ENCODE measurements at regions not wholly inside any gene's neighbourhood (a gene's known extent, or its start where the extent isn't known, plus 50 kb on each side); places are given as distances from the start of the nearest gene placed in this dataset.

DNA sequence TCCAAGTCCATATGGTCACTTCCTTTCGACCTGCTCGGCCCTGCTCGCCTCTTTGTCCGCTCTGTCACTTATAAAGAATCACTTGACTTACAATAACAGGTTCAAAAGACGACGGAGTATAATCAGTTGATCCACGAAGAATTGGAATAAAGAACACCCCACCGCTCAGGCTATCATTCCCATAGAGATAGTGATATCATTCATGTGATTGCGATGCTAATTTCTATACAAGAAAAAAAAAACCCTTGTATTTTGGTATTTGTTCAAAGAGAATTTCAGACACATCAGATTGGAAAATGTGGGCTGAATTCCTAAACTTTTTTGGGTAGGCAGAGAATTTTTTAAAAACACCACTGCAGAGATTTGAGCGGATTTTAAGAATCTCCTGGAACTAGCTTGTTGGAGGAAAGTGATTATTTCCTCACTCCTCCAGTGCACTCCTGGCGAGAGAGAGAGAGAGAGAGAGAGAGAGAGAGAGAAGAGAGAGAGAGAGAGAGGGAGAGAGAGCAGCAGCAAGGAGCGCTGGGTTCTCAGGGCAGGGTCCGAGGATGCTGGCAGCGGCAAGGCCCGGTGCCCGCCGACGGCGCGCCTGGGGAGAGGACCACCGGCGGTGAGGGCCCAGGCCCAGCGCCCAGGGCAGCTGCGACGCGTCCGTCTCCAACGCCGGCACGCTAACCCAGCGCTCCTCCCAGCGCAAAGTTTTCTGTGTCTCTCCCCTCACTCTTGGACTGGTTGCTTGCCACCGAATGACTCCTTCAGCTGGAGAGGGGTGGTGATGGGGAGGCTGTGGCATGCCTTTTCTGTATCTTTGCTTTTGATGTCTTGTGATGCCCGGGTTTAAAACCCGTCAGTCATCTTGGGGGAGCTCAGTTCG lies 149.0 kb upstream of the ZNF536 start:
- DNase-seq, result no peak

DNA sequence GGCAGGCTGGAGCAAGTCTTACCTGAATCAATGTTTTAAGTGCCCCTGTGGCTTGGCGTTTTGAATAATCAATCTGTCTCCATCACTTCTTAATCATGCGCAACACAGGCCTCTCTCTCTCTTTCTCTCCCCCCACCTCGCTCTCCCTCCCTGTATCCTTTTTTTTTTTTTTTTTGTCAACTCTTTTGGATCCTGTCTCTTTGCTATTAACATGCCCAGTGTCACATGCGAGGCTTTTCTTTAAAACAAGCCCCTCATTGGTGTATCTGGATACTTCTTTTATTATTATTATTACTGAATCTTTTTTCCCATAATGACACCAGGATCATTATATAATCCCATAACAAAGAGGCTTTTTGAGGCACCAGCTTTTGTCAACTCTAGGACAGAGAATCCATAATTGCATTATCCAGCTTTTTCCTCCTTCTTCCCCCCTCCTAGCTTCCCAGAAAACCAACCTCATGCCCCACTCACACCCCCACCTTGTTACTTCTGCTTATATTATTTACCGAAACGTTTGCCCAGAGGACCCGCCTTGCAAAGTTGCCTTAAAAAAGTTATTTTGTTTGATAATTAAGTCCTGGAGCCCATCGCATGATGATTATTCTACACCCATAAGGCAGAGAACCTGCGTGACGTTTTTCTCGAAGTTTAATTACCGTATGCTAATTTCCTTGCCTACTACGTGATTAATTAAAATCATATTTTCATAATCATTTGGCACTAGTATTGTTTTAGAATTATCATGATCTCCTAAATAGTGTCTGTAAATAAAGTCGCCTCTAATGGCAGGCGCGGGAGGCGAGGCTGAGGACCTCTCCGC lies 148.1 kb upstream of the ZNF536 start:
- no peak for DNase-seq

DNA sequence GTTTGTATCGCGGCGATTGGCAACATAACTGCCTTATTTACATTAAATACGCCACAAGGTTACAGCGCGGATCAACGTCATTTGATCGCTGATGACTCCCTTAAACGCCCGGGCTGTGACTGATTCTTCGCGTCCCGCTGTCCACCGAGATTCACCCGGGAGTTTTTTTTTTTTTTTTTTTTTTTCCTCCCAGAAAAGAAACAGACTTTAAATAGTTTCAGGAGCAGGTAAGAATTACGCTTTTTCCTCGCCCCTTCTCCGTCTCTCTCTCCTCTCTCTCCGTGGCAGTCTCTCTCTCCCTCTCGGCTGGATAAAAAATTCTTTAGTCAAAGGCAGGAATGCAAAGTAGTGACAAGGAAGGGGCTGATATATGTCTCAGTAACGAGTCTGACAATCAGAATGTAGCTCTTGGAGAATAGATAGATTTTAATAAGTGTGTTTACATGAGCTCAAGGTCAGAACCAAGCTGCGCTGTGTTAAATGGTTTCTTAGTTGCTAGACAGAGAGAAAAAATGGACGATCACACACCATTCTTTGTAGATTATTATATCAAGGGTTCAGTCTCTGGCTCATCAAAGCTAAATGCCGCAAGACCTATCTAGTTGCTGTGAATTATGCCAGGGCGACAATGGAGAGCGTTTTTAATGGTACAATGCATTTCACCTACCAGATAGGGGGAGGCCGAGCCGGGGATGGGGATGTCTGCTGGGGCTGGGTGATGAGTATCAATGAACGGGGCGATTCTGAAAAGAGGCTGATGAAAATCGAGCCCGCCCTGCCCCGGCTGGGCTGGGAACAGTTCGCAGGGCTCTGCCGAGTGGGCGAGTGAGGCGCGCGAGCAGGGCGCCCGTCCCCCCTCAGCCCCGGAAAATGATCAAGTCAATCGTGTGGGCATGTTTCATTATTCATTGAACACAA lies 147.2 kb upstream of the ZNF536 start:
- no peak for DNase-seq

DNA sequence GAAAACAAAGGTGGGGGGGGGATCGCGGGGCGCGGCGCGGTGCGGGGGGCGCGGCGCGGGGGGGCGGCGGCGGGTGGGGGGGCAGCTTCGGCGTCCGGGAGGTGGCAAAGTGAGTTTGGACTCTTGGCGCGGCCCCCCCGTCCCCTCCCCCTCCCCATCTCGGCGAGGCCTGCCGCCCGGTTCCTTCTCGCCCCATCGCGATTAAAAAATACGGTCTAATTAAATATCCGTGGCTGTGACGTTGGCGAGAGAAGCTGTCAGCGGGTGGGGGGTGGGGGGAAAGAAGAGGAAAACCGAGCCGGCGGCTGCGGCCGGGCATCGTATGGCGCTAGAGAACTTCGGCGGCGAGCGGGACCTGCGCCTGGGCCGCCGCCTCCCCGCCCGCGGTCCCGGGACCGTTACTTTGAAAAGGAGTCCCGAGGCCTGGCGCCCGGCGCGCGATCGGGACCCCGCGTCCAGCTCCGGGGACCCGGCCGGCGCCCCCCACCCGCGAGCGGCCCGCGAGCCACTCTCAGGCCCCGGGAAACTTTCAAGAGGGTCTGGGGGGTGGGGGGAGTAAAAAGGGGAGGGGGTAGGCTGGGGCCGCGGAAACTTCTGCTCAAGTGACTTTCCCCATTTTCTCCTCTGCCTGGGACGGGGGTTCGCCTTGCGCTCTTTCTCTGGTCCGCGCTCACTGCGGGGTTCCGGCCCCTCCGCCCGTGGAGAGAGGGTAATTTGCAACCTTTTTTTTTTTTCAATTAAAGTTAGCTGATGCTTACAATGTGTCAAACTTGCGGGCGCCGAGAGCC lies 146.3 kb upstream of the ZNF536 start:
- no peak for DNase-seq

DNA sequence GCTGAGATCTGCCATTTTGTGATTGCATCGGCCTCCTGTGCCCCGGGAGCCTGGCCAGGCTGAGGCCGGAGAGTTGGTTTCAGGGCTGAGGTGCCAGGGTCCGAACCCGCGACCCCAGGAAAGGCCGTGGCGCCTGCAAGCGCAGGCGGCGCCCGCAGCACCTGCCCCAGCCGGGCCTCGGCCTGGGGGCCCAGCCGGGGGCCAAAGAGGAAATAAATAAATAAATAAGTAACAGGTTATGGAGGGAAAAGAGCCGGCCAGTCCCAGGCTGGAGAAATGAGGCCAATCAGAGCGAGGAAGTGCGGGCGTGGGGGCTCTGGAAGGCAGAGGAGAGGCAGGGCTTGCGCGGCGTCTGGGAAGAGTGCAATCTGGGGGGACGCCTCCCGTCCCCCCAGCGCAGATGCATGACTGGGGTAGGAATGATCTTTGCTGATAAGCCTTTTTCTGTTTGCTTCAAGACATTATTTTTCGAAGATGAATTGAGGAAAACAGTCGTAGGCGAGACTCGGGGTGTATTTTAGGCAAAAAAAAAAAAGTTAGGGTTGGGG lies 145.6 kb upstream of the ZNF536 start:
- DNase-seq, result no peak

DNA sequence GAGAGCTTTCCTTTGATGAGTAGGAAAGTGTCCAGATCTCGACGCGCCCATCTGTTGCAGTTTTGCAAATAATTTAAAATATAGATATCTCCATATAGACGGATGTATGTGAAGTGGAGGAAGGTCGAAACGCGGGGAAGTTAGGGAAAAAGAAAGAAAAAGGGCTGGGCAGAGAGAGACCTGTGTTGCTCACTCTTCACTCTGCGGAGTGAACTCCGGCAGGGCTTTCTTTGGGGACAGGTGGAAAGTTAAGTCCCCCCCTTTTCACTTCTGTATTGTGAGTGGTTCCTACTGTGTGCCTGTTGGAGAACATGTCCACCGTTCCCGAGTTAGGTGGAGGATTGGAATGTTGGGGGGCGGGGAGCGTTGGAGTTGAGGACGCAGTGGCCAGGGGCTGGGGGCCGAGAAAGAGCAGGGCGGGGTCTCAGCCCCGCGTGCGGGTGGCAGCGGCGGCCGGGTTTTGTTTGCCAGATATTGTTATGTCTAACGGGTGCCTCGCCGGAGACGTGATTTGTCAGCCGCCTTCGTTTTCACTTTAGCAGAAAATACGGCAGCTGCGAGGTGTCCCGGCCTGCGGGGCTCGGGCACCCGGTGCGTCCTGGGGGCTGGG lies 145.1 kb upstream of the ZNF536 start:
- no peak for DNase-seq

DNA sequence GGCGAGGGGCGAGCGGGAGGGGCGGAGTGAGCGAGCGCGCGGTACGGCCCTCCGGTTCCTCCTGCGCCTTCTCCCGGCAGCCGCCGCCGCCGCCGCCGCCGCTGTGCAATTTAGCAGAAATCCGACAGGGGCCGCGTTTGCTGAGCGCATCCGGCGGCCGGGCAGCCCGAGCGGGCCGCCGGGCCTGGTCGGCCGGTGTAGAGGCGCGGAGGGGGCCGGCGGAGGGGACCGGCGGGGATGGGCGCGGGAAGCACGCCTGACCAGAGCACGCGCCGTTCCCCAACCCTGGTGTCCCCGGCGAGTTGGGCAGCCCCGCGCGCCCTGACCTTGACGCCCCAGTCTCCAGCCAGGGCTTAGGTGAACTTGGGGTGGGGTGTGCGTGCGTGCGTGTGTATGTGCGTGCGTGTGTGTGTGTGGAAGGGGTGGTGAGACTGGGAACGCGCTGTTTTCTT lies 144.5 kb upstream of the ZNF536 start:
- DNase-seq, result peak; percentile 64

DNA sequence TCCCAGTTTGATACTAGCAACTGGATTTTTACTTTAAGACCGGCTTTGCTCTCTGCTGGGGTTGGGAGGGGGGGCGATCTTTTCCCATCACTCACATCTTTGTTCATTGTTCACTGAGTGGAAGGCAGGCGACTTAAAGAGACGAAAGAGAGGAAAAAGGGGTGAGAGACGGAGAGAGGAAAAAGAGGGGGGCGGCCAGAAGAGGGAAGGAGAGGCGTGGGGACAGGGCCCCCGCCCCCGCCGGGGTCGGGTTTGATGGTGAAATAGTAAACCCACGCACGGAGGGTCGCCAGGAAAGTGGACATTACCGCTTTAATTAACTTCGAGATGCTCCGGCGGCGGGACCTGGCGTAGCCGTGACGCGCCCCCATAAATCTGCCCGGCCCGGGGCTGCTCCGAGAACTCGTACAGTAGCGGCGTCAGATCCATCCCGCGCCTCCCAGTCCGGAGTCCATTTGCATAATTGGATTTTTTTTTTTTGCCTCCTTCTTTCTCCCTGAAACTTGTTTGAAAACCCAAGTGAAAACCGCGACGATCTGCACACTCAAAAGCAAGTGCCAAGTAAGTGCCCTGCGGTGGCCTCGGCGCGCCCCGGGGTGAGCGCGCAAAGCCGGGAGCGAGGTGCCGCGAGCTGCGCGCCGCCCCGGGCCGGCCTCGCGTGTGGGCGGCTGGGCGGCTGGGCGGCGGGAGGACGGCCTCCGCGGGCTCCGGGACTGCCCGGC lies 143.9 kb upstream of the ZNF536 start:
- DNase-seq, result no peak

DNA sequence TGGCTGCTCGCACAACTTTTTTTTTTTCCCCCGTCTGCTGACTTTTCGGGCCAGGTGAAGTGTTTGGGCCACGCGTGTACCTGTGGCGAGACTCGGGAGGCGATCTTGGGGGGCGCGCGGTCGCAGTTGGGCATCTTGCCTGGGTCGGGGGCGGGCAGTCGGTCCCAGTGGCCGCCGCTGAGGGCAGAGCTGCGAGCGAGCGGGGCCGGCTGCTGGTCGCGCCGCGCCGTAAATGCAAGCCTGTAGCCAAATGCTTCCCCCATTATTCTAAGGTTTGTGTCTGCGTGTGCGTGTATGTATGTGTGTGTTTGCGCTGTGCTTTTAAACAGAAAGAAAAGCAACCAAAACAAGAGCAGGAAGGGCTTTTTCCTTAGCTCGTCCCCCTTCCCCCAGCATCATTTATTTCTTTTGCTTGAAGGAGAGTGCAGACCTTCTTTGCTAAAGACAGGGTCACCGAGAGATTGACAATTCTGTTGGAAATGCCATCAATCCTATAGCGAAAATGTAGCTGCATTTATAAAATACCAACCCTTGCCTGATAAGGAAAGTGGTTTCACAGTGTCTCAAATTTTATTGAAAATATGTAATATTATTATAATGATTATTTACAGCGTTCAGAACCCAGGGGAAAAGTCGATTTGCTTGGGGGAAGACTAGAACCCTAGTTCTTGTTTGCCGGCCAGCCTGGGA lies 143.2 kb upstream of the ZNF536 start:
- DNase-seq, result no peak

DNA sequence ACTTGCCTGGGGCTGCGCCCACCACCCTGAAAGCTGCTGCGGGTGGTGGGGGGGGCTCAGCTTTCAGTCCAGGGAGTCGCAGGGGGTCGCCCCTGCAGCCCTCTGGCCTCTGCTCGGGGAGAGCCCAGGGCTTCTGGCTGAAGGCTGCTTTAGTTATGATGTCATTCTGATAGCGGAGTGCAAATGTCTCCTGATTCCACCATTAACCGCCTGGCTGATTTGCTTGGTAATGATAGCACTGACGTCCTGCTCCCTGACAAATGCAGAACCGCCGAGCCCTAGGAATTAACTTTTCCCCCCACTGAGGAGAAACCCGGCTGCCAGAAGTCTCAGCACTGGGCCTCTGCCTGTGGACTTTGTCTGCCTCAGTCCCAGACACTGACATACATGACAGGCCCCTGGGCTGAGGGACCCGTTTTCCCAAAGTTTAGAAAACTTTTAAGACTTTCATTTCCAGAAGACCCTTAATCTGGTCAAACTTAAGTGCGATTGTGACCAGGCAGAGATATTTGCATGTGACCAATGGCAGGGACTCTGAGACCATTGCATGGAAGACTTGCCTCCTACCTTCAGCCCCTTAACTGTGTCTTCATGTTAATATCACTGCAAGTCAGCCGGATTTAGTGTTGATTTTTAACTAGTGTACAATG lies 142.5 kb upstream of the ZNF536 start:
- DNase-seq, result no peak

DNA sequence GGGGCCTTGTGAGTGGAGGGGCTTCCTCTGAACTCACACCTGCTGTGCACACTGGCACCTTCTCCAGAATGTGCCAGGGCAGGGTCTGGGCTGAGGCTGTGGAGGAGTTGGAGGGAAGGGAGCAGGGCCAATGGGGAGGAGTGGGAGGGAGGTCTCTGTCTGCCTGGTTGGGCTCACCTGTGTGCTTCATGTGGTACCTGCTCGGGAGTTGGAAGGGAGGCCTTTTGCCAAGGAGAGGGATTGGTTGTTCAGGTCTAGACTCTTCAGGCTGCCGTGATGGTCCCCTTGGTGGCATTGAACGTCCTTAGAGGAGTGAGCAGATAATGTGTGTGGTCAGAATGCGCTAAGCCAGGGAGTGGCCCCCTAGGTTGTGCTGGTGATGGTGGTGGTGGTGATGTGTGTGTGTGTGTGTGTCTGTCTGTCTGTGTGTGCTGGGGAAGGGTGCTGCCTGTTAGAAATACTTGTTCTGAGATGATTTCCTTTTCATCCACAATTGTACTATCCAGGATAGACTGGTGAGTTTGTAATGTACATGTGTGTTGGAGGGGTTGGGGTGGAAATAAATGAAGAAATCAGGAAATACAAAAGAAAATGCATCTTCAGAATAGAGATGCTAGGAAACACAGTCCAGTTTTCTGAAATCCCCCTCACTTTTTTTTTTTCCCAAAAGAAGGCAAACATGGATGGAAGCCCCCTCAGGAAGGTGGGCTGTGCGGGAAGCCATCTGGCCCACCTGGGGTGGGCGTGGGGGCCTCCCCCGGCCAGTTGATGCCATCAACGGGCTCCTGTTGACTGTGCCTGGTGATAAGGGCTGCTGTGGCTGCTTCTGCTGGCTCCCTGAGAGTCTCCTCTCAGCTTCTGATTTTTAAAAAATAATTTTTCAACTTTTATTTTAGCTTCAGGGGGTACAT lies 140.5 kb upstream of the ZNF536 start:
- DNase-seq, result no peak

DNA sequence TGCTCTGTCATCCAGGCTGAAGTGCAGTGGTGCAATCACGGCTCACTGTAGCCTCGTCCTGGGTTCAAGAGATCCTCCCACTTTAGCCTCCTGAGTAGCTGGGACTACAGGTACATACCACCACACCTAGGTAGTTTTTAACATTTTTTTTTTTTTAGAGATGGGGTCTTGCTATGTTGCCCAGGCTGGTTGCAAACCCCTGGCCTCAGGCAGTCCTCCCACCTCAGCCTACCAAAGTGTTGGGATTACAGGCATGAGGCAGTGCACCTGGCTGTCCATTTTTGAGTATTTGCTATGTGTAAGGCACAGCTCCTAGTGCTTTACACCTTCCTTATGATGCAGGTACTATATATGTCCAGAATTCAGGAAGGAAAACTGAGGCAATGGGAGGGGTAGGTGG lies 138.8 kb upstream of the ZNF536 start:
- no peak for DNase-seq

DNA sequence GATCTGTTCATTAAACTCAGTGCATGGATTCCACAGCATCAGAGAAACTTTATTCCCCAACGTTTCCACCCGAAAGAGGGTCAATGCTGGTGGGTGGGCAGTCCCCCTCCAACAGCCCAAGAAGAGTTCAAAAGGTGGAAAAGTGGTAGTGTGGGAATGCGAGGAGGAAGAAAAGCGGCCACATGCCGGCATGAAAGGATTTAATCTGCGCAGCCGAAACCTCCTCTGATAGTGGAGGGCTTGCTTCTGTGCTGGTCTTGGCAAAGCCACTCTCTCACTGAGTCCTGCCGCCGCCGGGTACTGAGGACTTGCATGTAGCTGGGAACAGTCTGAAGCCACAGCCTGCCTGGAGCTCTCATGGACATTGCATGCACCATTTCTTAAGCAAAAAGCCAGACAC lies 136.2 kb upstream of the ZNF536 start:
- DNase-seq, result no peak

DNA sequence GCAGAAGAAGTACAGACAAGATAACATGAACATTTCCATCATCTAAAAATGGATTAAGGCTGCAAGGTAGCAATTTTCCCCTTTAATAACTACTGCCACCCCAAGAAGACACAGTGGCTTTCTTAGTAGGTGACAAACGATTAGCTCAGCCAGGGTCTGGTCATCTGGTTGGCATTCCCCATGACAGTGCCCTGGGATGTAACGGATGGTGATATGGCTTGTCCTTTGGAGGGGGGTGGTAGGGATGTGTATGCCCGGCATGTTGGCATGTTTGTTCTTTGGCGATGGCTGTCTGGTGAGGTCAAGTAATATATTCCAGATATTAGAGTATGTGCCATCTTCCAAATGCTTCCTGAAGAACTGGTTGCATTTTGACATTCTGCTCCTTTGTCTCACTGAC lies 135.6 kb upstream of the ZNF536 start:
- DNase-seq, result no peak

DNA sequence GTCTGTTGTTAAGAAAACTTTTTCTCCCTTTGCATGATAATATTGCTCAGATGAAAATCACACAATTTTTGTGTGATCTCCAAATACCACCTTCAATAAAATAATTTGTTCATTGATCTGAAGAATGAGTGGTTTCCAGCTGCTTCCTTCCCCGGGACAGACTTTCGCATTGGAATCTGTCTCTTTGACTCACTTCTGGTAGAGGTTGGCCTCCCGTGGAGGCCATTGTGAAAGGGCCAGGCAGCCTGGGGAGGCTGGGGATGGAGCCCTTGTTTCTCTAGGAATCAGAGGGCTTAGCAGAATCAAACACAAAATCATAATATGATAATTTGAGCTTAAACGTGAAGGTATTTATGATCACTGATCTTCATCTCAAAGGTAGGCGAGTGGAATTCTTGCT lies 135.0 kb upstream of the ZNF536 start:
- DNase-seq, result no peak

DNA sequence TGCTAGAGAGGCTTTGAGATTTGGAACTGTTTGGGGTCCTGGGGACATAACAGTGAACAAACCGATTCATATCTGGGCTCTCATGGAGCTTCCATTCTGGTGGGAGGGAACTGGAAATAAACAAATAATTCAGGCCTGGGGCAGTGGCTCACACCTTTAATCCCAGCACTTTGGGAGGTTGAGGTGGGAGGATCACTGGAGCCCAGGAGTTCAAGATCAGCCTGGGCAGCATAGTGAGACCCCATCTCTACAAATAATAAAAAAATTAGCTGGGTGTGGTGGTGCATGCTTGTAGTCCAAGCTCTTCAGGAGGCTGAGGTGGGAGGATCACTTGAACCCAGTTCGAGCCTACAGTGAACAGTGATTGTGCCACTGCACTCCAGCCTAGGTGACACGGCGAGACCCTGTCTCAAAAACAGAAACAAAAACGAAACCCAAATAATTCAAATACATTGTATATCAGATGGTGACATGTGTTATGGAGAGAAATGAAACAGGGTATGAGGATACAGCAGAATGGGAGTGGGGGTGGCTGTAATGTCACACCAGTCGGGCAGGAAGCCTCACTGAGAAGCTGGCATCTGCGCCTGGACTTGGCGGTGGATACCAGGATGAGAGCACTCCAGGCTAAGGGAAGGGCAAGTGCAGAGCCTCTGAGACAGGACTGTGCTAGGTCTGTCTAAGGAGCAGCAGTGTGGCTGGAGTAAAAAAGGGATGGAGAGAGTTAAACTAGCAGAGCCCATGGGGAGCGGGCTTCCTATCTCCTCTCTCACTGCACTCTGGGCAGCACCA lies 131.1 kb upstream of the ZNF536 start:
- DNase-seq, result no peak

DNA sequence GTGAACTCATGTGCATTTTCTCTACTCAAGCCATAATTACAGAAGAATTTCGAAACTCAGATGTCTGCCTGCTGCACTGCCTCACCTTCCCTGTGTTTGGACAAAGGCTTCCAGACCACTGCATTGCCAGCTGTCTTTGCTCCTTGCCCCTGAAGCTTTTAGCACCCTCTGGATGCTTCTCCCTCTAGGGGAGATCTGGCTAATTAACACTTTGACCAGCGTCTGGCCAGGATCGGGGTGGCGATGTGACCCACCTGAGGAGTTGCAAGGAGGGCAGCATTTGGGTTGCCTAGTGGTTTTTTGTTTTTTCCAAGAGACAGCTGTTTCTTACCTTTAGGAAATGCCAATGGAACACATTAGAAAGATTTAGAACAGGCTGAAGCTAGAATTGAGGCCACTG lies 127.7 kb upstream of the ZNF536 start:
- no peak for DNase-seq

All from activated CD4-positive, alpha-beta T cell treated with anti-CD3 and anti-CD28 coated beads, Interleukin-2, amount 50 U/mL, for 16 hours (primary cell).